ENCODE measurements at regions not wholly inside any gene's neighbourhood (a gene's known extent, or its start where the extent isn't known, plus 50 kb on each side); places are given as distances from the start of the nearest gene placed in this dataset.

- peaks cover 1% of the 10 kb centered on the region for H3K9me3 Mint-ChIP-seq
- intact Hi-C loops (cut with micrococcal nuclease) = no loop called here
- H3K27me3 Mint-ChIP-seq (ENCODE audit: low read depth) = peaks cover 3% of the 10 kb centered on the region
- no peak for DNase-seq
- no peak overlapping the region for H3K4me3 Mint-ChIP-seq
- no peaks in the 10 kb centered on the region for H3K36me3 Mint-ChIP-seq (ENCODE audit: low read depth)
- CTCF ChIA-PET = no interaction called here
- no peak overlapping the region for H3K27ac Mint-ChIP-seq
- H3K4me1 Mint-ChIP-seq (ENCODE audit: low read depth) = no peaks in the 10 kb centered on the region
These were observed 852.2 kb upstream of the GOT2 start for GRCh38 chr16:59586331-59586730.

- CTCF ChIA-PET = no interaction called here
- DNase-seq = no peak
- H3K9me3 Mint-ChIP-seq = no peaks in the 10 kb centered on the region
- H3K27ac Mint-ChIP-seq = no peak overlapping the region
- H3K4me1 Mint-ChIP-seq (ENCODE audit: low read depth) = no peaks in the 10 kb centered on the region
- intact Hi-C loops (cut with micrococcal nuclease) = no loop called here
- H3K4me3 Mint-ChIP-seq = no peak overlapping the region
- H3K36me3 Mint-ChIP-seq (ENCODE audit: low read depth) = no peaks in the 10 kb centered on the region
- H3K27me3 Mint-ChIP-seq (ENCODE audit: low read depth) = peaks cover 2% of the 10 kb centered on the region
These were observed 840.2 kb upstream of the GOT2 start for GRCh38 chr16:59574296-59574695.

- Mint-ChIP-seq H3K27me3 (ENCODE audit: low read depth) (peaks cover 2% of the 10 kb centered on the region), H3K9me3 (no peaks in the 10 kb centered on the region), H3K4me1 (ENCODE audit: low read depth) (no peaks in the 10 kb centered on the region), H3K4me3 (no peak overlapping the region), H3K36me3 (ENCODE audit: low read depth) (no peaks in the 10 kb centered on the region), H3K27ac (no peak overlapping the region)
- CTCF ChIA-PET = no interaction called here
- no peak for DNase-seq
- intact Hi-C loops (cut with micrococcal nuclease) = no loop called here
These were observed 839.6 kb upstream of the GOT2 start for GRCh38 chr16:59573528-59574271.

- no peaks in the 10 kb centered on the region for H3K27me3 Mint-ChIP-seq (ENCODE audit: low read depth)
- no peaks in the 10 kb centered on the region for H3K4me1 Mint-ChIP-seq (ENCODE audit: low read depth)
- CTCF ChIA-PET = no interaction called here
- no peaks in the 10 kb centered on the region for H3K36me3 Mint-ChIP-seq (ENCODE audit: low read depth)
- no peak for DNase-seq
- no peak overlapping the region for H3K27ac Mint-ChIP-seq
- no peak overlapping the region for H3K4me3 Mint-ChIP-seq
- H3K9me3 Mint-ChIP-seq = no peaks in the 10 kb centered on the region
- intact Hi-C loops (cut with micrococcal nuclease) = no loop called here
These were observed 833.4 kb upstream of the GOT2 start for GRCh38 chr16:59567496-59567895.

GRCh38 chr16:59566446-59566845 lies 832.3 kb upstream of the GOT2 start:
- no peak overlapping the region for H3K27ac Mint-ChIP-seq
- no peaks in the 10 kb centered on the region for H3K36me3 Mint-ChIP-seq (ENCODE audit: low read depth)
- DNase-seq = no peak
- H3K9me3 Mint-ChIP-seq = no peaks in the 10 kb centered on the region
- H3K4me3 Mint-ChIP-seq = no peak overlapping the region
- CTCF ChIA-PET = interaction anchor here (0.6 kb wide), 1 partner anchor 10 kb away, joined by 4 read pairs; no protein-coding TSS in a partner anchor
- H3K27me3 Mint-ChIP-seq (ENCODE audit: low read depth) = no peaks in the 10 kb centered on the region
- intact Hi-C loops (cut with micrococcal nuclease) = no loop called here
- H3K4me1 Mint-ChIP-seq (ENCODE audit: low read depth) = no peaks in the 10 kb centered on the region

GRCh38 chr16:59558679-59559078 lies 824.6 kb upstream of the GOT2 start:
- Mint-ChIP-seq H3K27ac (no peak overlapping the region), H3K36me3 (ENCODE audit: low read depth) (no peaks in the 10 kb centered on the region), H3K4me3 (no peak overlapping the region), H3K9me3 (no peaks in the 10 kb centered on the region), H3K27me3 (ENCODE audit: low read depth) (peaks cover 8% of the 10 kb centered on the region), H3K4me1 (ENCODE audit: low read depth) (no peaks in the 10 kb centered on the region)
- intact Hi-C loops (cut with micrococcal nuclease) = no loop called here
- DNase-seq = no peak
- CTCF ChIA-PET = interaction anchor here (0.6 kb wide), 1 partner anchor 511 kb away, joined by 3 read pairs; no protein-coding TSS in a partner anchor

- no peak for DNase-seq
- Mint-ChIP-seq H3K4me1 (ENCODE audit: low read depth) (no peaks in the 10 kb centered on the region), H3K27me3 (ENCODE audit: low read depth) (peaks cover 13% of the 10 kb centered on the region), H3K36me3 (ENCODE audit: low read depth) (no peaks in the 10 kb centered on the region), H3K4me3 (no peak overlapping the region), H3K9me3 (no peaks in the 10 kb centered on the region), H3K27ac (no peak overlapping the region)
- intact Hi-C loops (cut with micrococcal nuclease) = no loop called here
- CTCF ChIA-PET = no interaction called here
These were observed 818.0 kb upstream of the GOT2 start for GRCh38 chr16:59552164-59552563.

- Mint-ChIP-seq H3K9me3 (no peaks in the 10 kb centered on the region), H3K27ac (no peak overlapping the region), H3K4me1 (ENCODE audit: low read depth) (no peaks in the 10 kb centered on the region), H3K27me3 (ENCODE audit: low read depth) (peaks cover 5% of the 10 kb centered on the region), H3K36me3 (ENCODE audit: low read depth) (no peaks in the 10 kb centered on the region), H3K4me3 (no peak overlapping the region)
- DNase-seq = no peak
- intact Hi-C loops (cut with micrococcal nuclease) = no loop called here
- CTCF ChIA-PET = no interaction called here
These were observed 811.6 kb upstream of the GOT2 start for GRCh38 chr16:59545721-59546120.

- CTCF ChIA-PET = no interaction called here
These were observed 809.5 kb upstream of the GOT2 start for GRCh38 chr16:59543641-59544040.

GRCh38 chr16:59540621-59541020 lies 806.5 kb upstream of the GOT2 start:
- Mint-ChIP-seq H3K4me1 (ENCODE audit: low read depth) (no peaks in the 10 kb centered on the region), H3K9me3 (peaks cover 2% of the 10 kb centered on the region), H3K27me3 (ENCODE audit: low read depth) (peaks cover under 1% of the 10 kb centered on the region), H3K4me3 (no peak overlapping the region), H3K36me3 (ENCODE audit: low read depth) (no peaks in the 10 kb centered on the region), H3K27ac (no peak overlapping the region)
- intact Hi-C loops (cut with micrococcal nuclease) = no loop called here
- DNase-seq = no peak
- CTCF ChIA-PET = no interaction called here

More at GRCh38 chr16:59543641-59544040, 809.5 kb upstream of the GOT2 start:
- H3K36me3 Mint-ChIP-seq (ENCODE audit: low read depth) = no peaks in the 10 kb centered on the region
- H3K27me3 Mint-ChIP-seq (ENCODE audit: low read depth) = peaks cover 5% of the 10 kb centered on the region
- DNase-seq = no peak
- H3K4me3 Mint-ChIP-seq = no peak overlapping the region
- no peaks in the 10 kb centered on the region for H3K4me1 Mint-ChIP-seq (ENCODE audit: low read depth)
- peaks cover 2% of the 10 kb centered on the region for H3K9me3 Mint-ChIP-seq
- intact Hi-C loops (cut with micrococcal nuclease) = no loop called here
- no peak overlapping the region for H3K27ac Mint-ChIP-seq

GRCh38 chr16:59535298-59535697 lies 801.2 kb upstream of the GOT2 start:
- Mint-ChIP-seq H3K9me3 (peaks cover 2% of the 10 kb centered on the region), H3K4me3 (no peak overlapping the region), H3K27ac (no peak overlapping the region), H3K27me3 (ENCODE audit: low read depth) (peaks cover 2% of the 10 kb centered on the region), H3K36me3 (ENCODE audit: low read depth) (no peaks in the 10 kb centered on the region), H3K4me1 (ENCODE audit: low read depth) (no peaks in the 10 kb centered on the region)
- no peak for DNase-seq
- intact Hi-C loops (cut with micrococcal nuclease) = no loop called here
- CTCF ChIA-PET = no interaction called here

GRCh38 chr16:59527206-59527997 lies 793.3 kb upstream of the GOT2 start:
- no peaks in the 10 kb centered on the region for H3K36me3 Mint-ChIP-seq (ENCODE audit: low read depth)
- H3K27me3 Mint-ChIP-seq (ENCODE audit: low read depth) = no peaks in the 10 kb centered on the region
- no peaks in the 10 kb centered on the region for H3K9me3 Mint-ChIP-seq
- DNase-seq = no peak
- H3K4me1 Mint-ChIP-seq (ENCODE audit: low read depth) = no peaks in the 10 kb centered on the region
- H3K4me3 Mint-ChIP-seq = no peak overlapping the region
- no peak overlapping the region for H3K27ac Mint-ChIP-seq
- intact Hi-C loops (cut with micrococcal nuclease) = no loop called here
- CTCF ChIA-PET = no interaction called here

GRCh38 chr16:59522826-59523225 lies 788.7 kb upstream of the GOT2 start:
- H3K27ac Mint-ChIP-seq = no peak overlapping the region
- H3K9me3 Mint-ChIP-seq = no peaks in the 10 kb centered on the region
- no peak overlapping the region for H3K4me3 Mint-ChIP-seq
- intact Hi-C loops (cut with micrococcal nuclease) = no loop called here
- CTCF ChIA-PET = no interaction called here
- no peaks in the 10 kb centered on the region for H3K36me3 Mint-ChIP-seq (ENCODE audit: low read depth)
- no peaks in the 10 kb centered on the region for H3K4me1 Mint-ChIP-seq (ENCODE audit: low read depth)
- DNase-seq = no peak
- no peaks in the 10 kb centered on the region for H3K27me3 Mint-ChIP-seq (ENCODE audit: low read depth)
